GM12878 (cell line): ENCODE measurements at regions not wholly inside any gene's neighbourhood (a gene's known extent, or its start where the extent isn't known, plus 50 kb on each side); places are given as distances from the start of the nearest gene placed in this dataset.

Experiments used
- CEBPZ ChIP-seq: fragments of 150-350 bp; IDR thresholded peaks from 2 replicates; pipeline ENCODE4 v1.6.1; 2016; ENCODE audit warnings: low read depth, low read length
- CUX1 ChIP-seq: IDR thresholded peaks from 2 replicates; pipeline ENCODE4 v1.6.1; 2012; ENCODE audit warnings: improper control_type of control experiment, low read depth, low read length; ENCODE audit not compliant: insufficient replicate concordance
- ETV6 ChIP-seq, 2 experiments: fragments of 450-650 bp in 1 of 2; IDR thresholded peaks in 1 of 2; conservative IDR thresholded peaks in 1 of 2; 2 replicates each; pipeline ENCODE4 v1.6.1; 2014; ENCODE audit warnings: antibody characterized with exemption in 1 of 2, borderline replicate concordance in 1 of 2, low read depth in 1 of 2, mild to moderate bottlenecking in 1 of 2, moderate library complexity in 1 of 2
- IKZF2 ChIP-seq, 2 experiments: fragments of 450-650 bp; IDR thresholded peaks; 2 replicates each; pipeline ENCODE4 v1.6.1; 2017; ENCODE audit warnings: mild to moderate bottlenecking in 2 of 2, moderate library complexity in 2 of 2
- IRF4 ChIP-seq: IDR thresholded peaks from 2 replicates; pipeline ENCODE4 v1.6.1; 2011; ENCODE audit warnings: low read depth, low read length
- NFYA ChIP-seq: IDR thresholded peaks from 2 replicates; pipeline ENCODE4 v1.6.1; 2011; ENCODE audit warnings: low read depth, mild to moderate bottlenecking, low read length, improper control_type of control experiment, borderline replicate concordance
- RB1 ChIP-seq: fragments of 450-650 bp; formaldehyde crosslinking; IDR thresholded peaks from 2 replicates; pipeline ENCODE4 v1.6.1; 2017; ENCODE audit warnings: mild to moderate bottlenecking, borderline replicate concordance
- RFX5 ChIP-seq: IDR thresholded peaks from 2 replicates; pipeline ENCODE4 v1.6.1; 2011; ENCODE audit warnings: low read depth, low read length, improper control_type of control experiment
- STAT3 ChIP-seq: IDR thresholded peaks from 2 replicates; pipeline ENCODE4 v1.6.1; 2011; ENCODE audit warnings: low read depth, low read length, improper control_type of control experiment
- TAF1 ChIP-seq: IDR thresholded peaks from 2 replicates; pipeline ENCODE4 v1.6.1; 2011; ENCODE audit warnings: mild to moderate bottlenecking, low read depth, low read length, borderline replicate concordance
- ZNF217 ChIP-seq: fragments of 450-650 bp; IDR thresholded peaks from 2 replicates; pipeline ENCODE4 v1.6.1; 2017; ENCODE audit warnings: antibody characterized with exemption, mild to moderate bottlenecking
- ZNF24 ChIP-seq: fragments of 450-650 bp; IDR thresholded peaks from 2 replicates; pipeline ENCODE4 v1.6.1; 2017; ENCODE audit warnings: antibody characterized with exemption, mild to moderate bottlenecking

GRCh38 chr10:114746531-114746930 is 75.0 kb upstream of the FHIP2A start (continued):
- TF ChIP-seq CUX1 = no peak
- TF ChIP-seq IKZF2 (IDR thresholded peaks at IDR 0.05) = no peak
- no peak for TF ChIP-seq RB1
- TF ChIP-seq IRF4 = no peak
- TF ChIP-seq RFX5 = no peak
- TF ChIP-seq ZNF24 = no peak
- no peak for TF ChIP-seq STAT3
- TF ChIP-seq ZNF217 = no peak
- TF ChIP-seq ETV6 (conservative IDR thresholded peaks at IDR 0.05 in 1 of 2, IDR thresholded peaks at IDR 0.05 in 1 of 2; ENCODE audit: borderline replicate concordance in 1 of 2, low read depth in 1 of 2) = no peak
- no peak for TF ChIP-seq NFYA
- TF ChIP-seq CEBPZ = no peak
- TF ChIP-seq TAF1 = no peak
